CD4-positive, alpha-beta T cell treated with Interferon alpha-2 for 1 hour (primary cell): ENCODE measurements at regions not wholly inside any gene's neighbourhood (a gene's known extent, or its start where the extent isn't known, plus 50 kb on each side); places are given as distances from the start of the nearest gene placed in this dataset.
A peak's percentile ranks its signal among the peaks of the same experiment; 100 is the strongest.
"Not testable (repeated sequence)": the region's sequence is repeated elsewhere in the genome, so short reads cannot be mapped to it uniquely, and the experiment has no call there.

Experiments
- DNase-seq, 2 donors: peaks; one replicate each; pipeline ENCODE4 v3.0.0-alpha.2; 2020 to 2022

DNA sequence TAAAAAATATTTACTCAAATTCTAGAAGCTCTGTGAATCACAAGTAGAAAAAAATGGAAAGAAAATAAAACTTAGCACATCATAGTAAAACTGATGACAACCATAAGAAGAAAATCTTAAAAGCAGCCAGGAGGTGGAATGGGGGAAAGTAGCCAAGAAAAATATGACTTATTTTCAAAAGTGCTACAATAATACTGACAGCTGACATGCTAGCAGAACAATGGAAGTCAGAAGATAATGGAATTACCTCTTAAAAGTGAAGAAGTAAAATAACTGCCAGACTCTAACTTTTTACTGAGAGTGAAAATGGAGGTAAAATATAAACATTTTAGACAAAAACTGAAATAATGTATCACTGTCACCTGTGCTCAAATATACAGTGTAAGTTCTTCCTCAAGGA, 532.2 kb upstream of the SGCD start:
- no peak for DNase-seq

DNA sequence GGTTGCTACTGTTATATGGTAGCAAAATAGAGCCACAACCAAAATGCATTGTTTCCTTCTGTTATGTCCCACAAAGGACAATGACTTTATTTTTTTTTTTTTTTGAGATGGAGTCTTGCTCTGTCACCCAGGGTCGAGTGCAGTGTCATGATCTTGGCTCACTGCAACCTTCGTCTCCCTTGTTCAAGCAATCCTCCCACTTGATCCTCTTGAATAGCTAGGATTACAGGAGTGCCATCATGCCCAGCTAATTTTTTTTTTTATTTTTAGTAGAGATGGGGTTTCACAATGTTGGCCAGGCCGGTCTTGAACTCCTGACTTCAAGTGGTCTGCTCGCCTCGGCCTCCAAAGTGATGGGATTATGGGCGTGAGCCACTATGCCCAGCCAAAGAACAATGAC, 527.7 kb upstream of the SGCD start:
- no peak for DNase-seq

DNA sequence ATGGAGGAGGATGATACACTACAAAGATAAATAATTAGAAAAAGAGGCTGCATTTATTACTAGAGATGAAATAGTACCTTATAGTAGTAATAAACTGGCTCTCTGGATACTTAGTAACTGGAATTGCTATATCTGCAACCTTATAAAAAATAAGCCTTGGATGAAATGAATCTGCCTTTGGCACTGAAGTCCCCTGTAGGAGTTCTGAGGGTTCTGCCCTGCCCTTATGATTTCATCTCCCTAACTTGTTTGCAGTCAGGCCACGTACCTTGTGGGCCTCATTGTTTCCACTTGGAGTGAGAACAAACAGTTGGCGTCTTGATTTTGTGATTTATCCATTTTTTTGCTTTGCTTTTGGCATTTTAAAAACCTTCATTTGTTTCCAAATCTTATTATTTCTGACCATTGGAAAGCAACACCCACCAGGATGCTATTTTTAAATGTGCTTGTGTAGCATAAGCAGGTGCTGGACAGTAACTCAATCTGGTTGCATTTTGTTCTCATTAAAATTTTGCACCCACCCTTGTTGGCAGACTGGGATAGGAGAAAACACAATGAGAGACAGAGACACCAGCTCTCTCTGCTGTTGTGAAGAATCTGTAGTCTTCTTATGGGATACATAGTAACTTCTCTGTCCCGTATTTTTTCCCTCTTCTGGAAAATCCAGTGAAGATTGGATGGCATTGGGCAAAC, 518.9 kb upstream of the SGCD start:
- no peak for DNase-seq

DNA sequence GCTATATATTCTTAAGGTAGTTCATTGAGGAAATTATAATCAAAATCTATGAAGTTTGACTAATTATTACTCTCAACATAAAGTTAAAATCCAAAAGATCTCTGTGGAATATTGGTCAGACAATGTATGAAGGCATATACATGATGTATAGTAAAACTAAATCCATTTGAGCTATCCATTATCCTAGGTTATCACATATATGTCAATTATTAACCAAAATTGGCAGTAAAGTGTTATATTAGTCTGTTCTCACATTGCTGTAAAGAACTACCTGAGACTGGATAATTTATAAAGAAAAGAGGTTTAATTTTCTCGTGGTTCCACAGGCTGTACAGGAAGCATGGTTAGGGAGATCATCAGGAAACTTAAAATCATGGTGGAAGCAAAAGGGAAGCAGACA, 511.7 kb upstream of the SGCD start:
- DNase-seq: no peak

DNA sequence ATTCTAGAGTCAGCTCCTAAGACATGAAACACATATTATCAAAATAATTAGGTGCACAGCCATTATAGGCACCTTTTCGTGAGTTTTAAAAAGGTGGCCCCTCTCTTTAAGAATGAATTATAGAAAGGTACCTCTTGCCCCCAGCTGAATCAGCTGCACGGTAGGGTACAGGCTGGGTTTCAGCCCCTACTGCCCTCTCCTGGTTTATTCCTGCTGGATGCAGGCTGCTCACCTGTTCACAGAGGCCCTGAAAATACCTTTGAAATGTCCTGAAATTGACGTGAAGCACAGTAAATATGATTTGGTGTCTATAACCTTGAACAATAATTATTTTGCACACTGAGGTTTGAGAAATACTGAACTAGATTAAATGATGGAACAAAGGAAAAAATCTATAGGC, 504.8 kb upstream of the SGCD start:
- DNase-seq: no peak

DNA sequence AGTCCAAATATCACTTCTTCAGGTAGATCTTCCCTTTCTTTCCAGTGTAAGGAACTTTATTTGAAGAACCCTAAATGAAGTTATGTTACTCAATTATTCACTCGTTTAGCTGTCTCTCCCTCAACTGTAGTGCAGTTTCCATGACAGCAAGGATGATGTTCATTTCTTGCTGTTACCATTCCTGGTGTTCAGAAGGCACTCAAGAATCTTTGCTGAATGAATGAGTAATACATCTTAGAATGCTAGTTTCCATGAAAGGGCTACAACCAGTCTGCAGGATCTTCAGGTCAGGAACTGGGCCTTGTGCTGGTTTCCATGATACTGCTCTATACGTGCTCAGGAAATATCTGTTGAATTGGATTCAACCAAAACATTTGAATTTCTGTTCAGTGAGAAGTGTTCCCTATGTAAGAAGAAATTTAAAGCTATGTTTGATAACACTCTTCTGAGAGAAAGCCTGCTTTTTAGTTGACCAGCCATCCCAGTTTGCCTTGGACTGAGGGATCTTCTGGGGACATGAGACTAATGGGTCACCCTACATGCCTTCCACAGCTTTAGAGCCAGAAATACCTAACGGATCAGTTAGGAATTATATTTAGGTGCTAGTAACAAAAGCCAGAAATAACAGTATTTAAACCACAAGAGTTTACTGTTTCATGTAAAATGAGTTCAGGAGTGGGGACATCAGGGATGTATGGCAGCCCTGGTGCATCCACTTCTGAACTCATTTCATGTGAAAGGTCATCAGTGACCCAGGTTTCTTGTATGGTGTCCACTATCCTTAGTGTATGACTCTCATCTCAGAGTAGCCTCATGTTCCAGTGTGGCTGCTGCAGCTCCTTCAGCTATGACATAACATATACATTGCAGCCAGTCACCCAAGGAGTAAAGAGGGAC, 500.1 kb upstream of the SGCD start:
- no peak for DNase-seq

DNA sequence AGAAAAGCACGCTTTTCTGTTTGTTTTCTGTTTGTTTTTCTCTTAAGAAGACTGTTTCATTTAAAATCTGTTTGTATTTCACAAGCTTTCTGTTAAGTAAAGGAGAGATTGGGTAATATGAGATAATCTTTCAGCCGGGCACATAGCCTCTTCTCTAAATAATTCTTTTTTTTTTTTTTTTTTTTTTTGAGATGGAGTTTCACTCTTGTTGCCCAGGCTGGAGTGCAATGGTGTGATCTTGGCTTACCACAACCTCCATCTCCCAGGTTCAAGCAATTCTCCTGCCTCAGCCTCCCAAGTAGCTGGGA, 499.5 kb upstream of the SGCD start:
- not testable (repeated sequence) for DNase-seq

DNA sequence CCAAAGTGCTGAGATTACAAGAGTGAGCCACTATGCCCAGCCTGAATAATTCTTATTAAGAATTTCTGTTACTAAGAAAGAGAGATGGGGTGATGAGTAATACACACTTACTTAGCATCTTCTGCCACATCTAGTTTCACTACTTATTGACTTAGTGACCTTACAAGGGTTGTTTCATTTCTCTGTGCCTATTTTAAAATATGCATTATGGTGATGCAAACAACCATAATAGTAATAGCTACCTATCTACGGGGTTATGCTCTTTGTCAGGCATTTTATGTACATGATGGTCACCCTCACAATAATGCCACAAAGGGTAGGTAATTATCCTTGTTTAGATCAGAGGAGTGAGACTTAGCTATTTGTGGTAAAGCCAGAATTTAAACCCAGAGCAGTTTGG, 499.0 kb upstream of the SGCD start:
- DNase-seq: no peak

DNA sequence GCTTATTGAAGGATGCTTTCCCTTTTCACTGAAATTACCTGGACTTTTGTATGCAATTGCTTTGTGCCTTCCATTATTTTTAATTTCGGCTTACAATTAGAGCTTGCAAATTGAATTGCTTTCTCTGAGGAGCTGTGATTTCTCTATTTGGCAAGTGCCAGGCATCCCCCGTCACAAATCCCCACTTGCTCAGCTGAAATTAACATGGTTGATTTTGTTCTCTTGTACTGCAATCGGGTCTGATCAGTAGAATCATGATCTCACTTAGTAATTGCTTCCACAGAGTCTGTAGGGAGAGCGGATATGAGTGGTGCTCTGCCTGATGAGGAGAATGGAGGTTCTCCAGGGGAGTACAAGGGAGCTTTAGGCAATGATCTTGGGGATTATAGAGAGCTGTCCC, 495.5 kb upstream of the SGCD start:
- no peak for DNase-seq

DNA sequence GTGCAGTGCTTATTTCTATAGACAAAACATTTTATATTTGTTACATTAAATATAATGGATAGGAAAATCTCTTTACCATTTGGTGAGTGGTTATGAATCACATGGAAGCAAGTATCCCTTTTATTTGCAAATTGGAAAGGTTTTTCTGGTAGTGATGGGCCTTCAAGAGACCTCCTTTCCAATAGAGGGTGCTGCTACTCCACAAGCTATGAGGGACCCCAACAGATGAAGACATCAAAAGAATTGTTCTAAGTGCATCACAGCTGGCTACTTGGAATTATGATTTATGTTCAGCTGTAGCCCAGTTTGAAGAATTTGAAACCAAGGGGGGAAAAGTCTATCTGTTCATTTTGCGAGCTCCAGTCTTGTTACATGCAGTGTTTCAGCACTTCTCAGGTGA, 493.7 kb upstream of the SGCD start:
- no peak for DNase-seq

DNA sequence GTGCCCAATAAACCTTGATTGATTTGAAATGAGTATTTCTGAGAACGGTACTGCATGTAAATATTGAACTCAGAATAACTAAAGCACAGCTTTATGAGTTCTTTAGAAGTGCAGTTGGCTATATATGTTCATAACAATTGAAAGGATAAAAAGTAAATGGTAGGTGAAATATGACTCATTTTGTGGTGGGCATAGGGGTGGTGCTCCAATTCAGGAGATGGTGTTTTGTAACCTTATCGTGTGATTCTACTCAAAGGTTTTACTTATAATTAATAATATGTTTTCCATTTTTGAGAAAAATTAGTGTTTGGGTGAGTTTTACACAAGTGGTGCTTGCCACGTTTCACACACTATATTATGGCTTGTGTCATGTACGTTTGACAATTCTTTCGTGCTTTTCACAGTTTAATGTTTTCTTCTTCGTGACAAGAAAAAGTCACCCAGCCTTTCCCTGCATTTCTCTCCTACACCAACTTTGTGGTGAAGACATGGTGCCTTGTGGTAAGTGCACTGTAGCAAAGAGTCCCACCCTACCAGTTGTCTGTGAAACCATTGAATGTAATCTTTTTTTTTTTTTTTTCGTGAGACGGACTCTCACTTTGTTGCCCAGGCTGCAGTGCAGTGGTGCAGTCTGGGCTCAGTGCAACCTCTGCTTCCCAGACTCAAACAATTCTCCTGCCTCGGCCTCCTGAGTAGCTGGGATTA, 492.5 kb upstream of the SGCD start:
- DNase-seq: peak in 1 of 2 donors; percentile 24

DNA sequence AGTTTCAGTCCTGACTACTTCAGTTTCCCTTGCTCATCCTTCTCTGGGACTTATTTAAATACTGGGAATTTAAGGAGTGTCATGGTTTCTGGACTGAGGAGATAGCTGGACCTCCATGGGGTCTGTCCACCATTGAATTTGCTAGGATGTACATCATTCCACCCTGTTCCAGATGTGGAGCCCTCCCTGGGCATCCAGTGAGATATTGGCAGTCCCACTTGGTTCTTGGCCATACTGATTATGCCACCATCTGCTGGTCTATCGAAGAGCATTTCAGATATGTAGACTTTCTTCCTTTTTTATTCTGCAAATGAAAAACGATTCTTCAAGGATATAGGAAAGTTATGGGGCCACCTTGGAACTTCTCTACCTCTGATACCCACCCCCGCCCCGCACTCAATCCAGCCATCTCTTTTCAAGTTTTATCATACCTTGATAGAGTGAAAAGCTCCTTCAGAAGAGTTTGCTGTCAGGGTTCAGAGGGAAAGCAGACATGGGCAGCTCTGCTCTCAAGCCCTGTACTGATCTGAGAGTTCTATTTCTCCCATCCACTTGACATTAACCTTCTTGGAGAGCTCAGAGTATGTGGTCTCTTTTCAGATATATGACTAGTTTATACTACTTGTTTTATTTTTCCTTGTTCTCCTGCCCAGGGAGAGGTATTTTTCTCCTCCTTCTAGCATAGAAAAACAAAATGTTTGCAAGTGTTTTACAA, 490.7 kb upstream of the SGCD start:
- no peak for DNase-seq

DNA sequence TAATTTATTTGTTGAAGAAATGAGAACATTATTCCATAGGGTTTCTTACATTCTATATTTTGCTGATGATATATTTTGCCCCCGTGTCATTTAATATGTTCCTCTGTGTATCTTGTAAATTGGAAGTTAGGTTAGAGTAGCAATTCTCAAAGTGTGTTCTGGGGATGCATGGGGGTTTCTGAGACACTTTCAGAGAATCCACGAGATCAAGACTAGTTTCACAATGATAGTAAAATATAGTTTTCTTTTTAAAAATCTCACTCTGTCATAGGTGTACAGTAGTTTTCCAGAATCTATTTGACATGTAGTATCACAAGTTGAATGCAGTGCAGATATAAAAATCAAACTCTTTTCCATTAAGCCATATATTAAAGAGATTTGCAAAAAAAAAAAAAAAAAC, 488.6 kb upstream of the SGCD start:
- no peak for DNase-seq

DNA sequence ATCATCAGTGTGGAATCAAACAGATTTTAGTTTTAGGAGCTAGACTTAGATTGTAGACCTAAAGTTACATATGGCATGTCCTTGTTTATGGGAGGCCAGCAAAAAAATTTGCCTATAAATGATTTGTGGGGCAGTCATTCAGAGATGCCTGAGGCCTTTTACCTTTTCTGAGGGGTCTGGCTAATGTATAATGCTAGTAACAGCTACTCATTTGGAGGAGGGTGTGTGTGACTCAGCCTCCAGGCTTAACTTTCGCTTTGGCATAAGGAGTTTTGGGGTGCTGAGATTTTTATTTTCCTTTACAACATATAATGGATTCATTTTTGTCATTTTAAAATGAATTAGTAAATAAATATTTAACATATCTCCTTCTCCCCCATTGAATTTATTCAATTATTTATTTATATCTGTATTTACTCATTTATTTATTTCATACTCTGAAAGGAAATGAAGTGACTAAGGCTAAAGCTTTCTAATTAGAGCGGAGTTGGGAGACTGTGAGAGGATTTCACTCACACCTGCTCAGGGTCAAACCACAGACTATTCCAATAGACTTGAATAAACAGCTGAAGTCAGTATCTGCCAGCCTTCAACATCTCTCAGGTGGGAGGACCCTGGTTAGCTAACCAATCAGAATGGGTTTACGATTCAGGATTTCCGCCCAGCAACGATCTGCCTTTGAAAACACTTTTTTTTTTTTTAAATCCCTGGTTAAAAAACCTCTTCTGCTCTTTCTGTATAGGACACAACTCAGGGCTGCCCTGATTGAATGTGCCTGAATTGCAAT, 487.5 kb upstream of the SGCD start:
- DNase-seq: no peak

DNA sequence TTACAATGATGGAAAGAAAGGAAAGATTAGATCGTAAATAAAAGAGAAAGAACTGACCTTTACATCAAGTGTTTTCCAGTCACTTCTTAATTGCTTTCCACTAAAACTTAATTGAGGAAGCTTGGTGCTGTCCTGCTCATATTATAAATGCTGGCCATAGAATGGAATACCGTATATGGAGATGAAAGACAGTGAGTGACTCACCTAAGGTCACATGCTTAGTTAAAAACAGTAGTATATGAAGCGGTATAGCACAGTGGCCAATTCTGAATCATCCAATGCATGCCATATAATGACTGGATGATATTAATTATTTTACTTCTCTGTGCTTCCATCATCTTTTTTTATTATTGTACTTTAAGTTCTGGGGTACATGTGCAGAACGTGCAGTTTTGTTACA, 482.4 kb upstream of the SGCD start:
- DNase-seq: no peak

DNA sequence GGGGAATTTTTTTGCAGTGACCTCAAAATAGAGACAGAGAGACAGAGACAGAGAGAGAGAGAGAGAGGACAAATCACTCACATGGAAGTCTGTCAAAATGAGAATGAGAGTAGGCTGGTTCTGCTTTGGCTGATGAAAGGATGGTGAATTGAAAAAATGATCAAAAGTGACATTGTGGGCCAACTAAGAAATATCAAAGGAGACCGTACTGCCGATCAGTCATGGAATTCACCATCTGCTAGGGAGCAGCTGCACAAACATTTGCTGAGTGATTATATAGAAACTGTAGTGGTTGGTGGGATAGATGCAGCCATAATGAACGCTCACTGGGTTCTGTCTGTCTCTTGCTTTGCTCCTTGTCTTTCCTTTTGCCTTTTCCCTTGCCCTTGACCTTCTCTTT, 476.6 kb upstream of the SGCD start:
- no peak for DNase-seq

DNA sequence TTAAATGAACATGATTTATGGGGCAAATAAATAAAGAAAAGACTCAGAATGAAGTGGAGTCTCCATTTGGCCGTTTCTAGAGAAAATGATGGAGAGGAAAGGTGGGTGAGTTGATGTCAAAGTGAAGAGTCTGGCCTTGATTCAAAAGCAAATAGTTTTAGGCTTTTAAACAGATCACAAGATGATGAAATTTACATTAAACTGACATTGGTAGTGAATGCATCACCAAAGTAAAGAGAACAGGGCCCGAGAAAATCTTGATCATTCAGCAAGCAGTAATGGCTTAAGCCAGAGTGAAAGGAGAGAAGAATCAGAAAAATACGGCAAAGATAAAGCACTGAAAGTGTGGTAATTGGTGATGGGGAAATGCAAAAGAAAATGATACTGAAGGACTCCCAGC, 460.0 kb upstream of the SGCD start:
- DNase-seq: no peak

DNA sequence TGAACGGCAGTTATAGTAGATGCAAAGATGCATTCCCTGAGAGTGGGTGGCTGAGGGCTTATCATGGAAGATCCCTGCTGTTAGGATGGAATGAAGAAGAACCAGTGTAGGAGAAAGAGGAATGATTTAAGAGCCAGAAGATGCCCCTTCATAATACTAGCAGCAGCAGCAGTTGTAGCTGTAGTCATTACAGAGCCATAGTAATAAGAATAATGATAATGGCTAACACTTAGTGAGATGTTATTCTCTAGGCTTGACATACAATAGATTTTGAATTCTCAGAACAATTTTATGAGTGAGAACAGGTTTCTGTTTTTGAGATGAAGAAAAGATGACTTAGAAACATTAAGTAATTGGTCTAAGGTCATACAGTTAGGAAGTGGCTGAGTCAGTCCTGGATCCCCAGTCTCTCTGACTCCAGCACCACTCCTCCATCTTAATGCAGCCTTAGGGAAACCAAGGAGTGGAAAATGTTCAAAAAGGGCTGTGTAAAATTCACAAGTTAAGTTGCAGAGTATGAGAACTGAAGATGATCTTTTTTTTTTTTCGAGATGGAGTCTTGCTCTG, 459.4 kb upstream of the SGCD start:
- DNase-seq: no peak

DNA sequence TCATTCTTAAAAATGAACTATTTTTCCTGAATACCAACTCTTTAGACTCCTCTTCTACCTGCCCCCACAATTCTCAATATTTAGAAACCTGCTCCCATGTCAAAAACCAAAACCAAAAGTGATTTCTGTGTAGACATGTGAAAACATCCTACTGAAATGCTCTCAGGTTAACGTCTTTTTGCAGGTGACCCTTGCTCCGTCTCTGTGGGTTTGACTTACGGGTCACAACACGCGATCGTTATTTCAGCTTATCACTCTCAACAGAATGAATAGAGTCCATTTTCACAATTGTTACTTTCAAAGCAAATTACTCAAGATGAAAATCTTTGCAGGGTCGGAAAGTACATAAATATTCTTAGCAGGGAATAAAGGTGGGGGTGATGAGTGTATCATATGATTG, 456.3 kb upstream of the SGCD start:
- DNase-seq: no peak

DNA sequence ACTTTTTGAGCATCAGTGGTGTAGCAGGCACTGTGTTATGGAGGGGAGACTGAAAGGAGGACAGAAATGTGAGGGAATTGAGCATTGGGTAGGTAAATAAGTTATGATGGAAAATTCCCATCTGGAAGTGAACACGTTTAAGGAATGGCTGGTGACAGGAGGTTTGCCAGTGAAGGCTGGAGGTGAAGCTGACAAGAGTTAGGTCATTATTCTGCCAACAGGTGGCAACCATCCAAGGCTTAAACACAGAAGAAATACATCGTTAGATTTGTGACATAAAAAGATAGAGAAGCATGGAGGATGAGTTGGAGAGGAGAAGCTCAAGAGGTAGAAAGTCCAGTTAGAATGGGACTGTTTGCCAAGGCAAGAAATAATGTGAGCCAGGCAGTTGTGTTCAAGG, 455.3 kb upstream of the SGCD start:
- DNase-seq: no peak

DNA sequence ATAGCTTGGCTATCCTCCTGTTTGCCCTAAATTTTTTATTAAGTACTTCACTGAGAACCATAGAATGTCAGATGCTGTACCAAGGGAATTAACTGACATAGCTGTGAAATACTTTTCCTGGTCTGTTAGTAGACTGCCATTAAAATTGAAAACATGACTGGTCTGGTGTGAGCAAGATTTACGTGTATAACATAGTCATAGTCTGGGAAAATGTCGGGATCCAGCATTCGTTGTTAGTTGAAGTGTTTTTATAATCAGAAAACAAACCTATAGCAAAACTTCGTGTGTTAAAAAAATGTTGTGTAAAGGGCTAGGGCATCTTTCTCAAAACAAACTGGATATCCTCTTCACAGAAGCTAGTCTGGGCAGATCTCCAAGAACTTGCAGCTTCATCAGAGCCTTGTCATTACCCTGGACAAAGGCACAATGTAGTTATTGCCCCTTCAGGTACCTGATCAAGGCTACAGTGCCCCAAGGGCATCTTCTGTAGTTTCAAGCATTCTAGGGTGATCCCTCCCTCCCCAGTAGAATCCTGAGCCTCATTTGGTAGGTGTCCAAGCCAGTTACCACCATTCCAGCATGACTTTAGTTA, 454.2 kb upstream of the SGCD start:
- no peak for DNase-seq
